Stimulated activated naive CD4-positive, alpha-beta T cell treated with Interleukin-2 at 50 U/mL for 16 hours (primary cell): ENCODE measurements at regions not wholly inside any gene's neighbourhood (a gene's known extent, or its start where the extent isn't known, plus 50 kb on each side); places are given as distances from the start of the nearest gene placed in this dataset.
"Not testable (repeated sequence)": the region's sequence is repeated elsewhere in the genome, so short reads cannot be mapped to it uniquely, and the experiment has no call there.

Source experiments
- DNase-seq: peaks from one replicate; lab custom pipeline; 2025; lab: John Stamatoyannopoulos, UW

- no peak for DNase-seq
Observed at GRCh38 chr7:87007038-87007437, 52.4 kb downstream of the ELAPOR2 start.

GRCh38 chr7:87004956-87005355 lies 54.5 kb downstream of the ELAPOR2 start:
- DNase-seq = no peak

GRCh38 chr7:87003872-87004798 lies 55.3 kb downstream of the ELAPOR2 start:
- DNase-seq = no peak

GRCh38 chr7:87001214-87001613 lies 58.2 kb downstream of the ELAPOR2 start:
- DNase-seq = no peak

- no peak for DNase-seq
Observed at GRCh38 chr7:87000344-87000743, 59.1 kb downstream of the ELAPOR2 start.

DNA sequence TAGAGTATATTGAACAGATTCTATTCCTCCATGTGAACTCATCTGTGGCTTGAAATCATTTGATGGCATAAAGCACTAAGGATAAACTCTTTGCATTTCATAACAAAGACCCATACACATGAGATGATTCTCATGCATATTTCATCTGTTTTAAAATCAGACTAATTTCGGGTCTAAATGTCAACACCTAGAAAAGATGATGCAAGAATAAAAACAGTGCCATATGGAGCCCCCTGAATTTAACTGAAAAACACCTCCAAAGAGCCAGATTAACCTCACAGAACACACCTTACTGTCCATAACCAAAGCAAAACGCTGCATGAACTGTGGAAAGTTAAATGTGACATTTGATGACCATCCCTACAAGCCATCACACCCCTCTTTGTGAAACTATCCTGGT lies 59.7 kb downstream of the ELAPOR2 start:
- no peak for DNase-seq

DNA sequence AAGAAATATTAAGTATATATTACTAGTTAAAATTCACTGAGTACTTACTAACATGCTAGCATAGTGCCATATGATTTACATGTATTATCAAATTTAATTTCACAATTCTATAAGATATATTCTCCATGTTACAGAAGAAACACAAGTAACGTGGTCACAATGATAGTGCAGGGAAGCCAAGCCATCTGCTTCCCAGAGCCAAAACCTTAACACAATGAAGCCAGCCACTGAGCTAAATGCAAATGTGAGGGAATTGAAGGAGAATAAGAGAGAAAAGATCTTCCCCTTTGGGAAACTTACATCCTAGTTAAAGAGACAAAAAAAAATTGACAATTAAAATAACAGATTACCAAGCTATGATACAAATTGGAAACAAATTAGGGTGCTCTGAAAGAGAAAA lies 63.6 kb downstream of the ELAPOR2 start:
- no peak for DNase-seq

DNA sequence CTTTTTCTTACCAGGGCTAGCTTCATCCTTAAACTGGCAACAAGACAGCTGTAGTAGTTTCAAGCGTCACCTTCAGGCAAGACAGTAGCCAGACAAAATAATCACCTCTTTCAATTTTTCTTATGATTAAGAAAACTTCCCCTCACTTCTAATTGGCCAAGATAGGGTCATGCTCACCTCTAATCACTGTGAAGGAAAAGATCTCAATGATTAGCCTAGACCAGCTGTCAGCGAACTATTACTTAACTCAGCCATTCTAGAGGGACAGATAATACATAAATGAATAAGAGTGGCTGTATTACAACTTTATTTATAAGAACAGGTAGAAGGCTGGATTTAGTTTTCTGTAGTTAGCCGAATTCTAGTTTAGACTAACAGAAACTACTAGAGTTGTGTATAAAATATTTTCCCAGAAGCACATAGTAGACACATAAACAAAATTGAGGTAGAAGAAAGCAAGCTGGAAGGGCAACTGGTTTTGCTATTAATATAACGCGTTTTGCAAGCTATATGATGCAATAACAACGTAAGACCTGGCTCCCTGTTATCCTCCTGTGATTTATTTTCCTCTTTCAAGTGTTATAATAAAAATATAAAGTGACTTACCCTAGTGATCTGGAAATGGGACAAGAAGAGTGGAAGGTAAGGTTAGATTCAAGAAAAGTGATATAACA lies 64.3 kb downstream of the ELAPOR2 start:
- DNase-seq = no peak

- DNase-seq = no peak
Observed at GRCh38 chr7:86991771-86992191, 67.7 kb downstream of the ELAPOR2 start.

GRCh38 chr7:86991093-86991769 lies 68.2 kb downstream of the ELAPOR2 start:
- no peak for DNase-seq

DNA sequence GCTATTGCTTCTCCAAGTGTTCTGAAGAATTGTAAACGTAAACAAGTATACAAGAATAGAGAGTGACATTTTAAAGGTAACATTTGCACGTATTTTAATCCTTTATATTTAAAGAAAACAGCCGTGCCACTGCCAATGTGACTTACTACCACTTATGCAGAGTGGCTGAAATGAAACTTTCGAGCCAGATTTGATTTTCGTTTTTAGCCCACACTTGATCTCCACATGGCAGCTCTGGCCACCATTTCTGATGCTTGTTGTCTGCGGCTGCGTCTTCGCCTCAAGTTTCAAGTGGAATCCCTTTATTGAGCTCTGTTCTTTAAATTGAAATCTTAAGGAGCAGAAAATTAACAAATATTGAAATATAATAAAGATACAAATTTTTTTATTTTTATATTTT lies 70.0 kb downstream of the ELAPOR2 start:
- DNase-seq = no peak

DNA sequence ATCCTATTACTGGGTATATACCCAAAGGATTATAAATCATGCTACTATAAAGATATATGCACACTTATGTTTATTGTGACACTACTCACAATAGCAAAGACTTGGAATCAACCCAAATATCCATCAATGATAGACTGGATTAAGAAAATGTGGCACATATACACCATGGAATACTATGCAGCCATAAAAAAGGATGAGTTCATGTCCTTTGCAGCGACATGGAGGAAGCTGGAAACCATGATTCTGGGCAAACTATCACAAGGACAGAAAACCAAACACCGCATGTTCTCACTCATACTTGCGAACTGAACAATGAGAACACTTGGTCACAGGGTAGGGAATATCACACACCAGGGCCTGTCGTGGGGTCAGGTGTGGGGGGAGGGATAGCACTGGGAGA lies 71.6 kb downstream of the ELAPOR2 start:
- not testable (repeated sequence) for DNase-seq

DNA sequence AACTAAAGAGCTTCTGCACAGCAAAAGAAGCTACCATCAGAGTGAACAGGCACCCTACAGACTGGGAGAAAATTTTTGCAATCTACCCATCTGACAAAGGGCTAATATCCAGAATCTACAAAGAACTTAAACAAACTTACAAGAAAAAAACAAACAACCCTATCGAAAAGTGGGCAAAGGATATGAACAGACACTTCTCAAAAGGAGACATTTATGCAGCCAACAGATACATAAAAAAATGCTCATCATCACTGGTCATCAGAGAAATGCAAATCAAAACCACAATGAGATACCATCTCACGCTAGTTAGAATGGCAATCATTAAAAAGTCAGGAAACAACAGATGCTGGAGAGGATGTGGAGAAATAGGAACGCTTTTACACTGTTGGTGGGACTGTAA lies 72.1 kb downstream of the ELAPOR2 start:
- DNase-seq = not testable (repeated sequence)

DNA sequence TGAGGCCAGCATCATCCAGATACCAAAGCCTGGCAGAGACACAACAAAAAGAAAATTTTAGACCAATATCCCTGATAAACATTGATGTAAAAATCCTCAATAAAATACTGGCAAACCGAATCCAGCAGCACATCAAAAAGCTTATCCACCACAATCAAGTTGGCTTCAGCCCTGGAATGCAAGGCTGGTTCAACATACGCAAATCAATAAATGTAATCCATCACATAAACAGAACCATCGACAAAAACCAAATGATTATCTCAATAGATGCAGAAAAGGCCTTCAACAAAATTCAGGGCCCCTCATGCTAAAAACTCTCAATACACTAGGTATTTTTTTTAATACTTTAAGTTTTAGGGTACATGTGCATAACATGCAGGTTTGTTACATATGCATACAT lies 74.1 kb downstream of the ELAPOR2 start:
- DNase-seq = not testable (repeated sequence)

- DNase-seq = not testable (repeated sequence)
Observed at GRCh38 chr7:86983654-86984053, 75.8 kb downstream of the ELAPOR2 start.

GRCh38 chr7:86981937-86982336 lies 77.5 kb downstream of the ELAPOR2 start:
- DNase-seq = not testable (repeated sequence)

DNA sequence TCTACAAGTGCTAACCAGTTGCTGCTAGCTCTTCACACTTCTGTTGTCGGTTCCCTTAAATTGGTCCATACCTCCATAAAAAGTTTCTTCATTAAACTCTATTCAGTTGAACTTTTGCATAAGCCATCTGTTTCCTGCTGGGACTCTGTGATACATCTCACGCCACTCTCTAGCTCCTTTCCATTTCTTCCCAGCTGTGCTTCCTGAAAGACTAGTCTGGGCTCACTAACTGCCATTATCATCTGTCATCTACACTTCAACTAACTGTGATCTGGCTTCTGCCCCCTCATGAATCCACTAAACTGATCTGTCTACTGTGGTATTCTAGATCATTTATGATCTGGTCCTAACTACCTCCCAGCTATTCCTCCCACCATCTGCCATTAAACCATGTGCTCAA lies 78.3 kb downstream of the ELAPOR2 start:
- no peak for DNase-seq

GRCh38 chr7:86980223-86980622 lies 79.2 kb downstream of the ELAPOR2 start:
- no peak for DNase-seq

DNA sequence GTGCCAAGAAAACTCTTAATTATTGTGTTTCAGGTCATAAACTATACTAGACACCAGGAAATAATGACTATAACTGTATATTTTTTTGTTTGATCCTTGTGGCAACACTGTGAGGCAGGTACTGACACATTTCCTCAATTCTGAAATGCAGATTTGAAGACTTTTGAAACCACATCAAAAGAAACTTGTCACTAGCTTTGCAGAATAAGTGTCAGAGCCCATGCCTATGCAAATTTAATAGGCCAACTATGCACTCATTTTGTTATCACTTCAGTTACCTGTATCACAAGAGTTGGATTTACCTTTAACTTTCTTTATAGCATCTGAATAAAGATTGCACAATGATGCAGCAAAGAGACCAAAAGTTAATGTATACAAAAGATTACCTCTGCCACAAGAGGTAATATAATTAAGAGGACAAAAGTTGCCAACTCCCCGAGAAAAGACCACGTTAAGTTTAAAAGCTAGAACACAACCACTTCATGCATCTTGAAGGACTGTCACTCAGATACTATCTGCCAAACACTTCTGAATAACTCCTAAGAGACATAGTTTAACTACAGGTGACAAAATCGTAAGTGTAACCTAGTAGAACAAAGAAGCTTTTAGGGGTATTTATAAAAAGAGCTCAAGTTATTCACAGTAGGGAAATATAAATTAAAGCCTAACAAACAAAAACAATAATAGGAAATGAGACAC lies 80.5 kb downstream of the ELAPOR2 start:
- no peak for DNase-seq

- no peak for DNase-seq
Observed at GRCh38 chr7:86976958-86977357, 82.5 kb downstream of the ELAPOR2 start.

GRCh38 chr7:86975914-86976313 lies 83.5 kb downstream of the ELAPOR2 start:
- DNase-seq = no peak

DNA sequence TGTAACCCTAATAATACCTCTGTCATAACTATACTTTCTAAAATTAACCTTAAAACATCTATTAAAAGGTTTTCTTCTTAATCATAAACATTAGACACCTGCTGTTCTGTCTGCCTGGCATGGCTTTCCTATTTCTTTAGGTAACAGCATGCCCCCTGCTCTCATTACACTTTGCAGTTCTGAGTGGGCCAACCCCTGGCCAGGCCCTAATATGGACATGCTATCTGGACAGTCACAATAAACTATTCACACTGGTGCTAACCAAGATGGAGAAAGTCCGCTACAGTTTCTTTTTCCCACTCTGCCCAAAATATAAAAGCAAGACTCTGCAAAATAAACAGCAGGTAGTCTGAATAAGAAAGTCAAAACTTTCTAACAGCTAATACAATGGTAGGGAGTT lies 84.0 kb downstream of the ELAPOR2 start:
- no peak for DNase-seq
